ENCODE measurements at regions not wholly inside any gene's neighbourhood (a gene's known extent, or its start where the extent isn't known, plus 50 kb on each side); places are given as distances from the start of the nearest gene placed in this dataset.

DNA sequence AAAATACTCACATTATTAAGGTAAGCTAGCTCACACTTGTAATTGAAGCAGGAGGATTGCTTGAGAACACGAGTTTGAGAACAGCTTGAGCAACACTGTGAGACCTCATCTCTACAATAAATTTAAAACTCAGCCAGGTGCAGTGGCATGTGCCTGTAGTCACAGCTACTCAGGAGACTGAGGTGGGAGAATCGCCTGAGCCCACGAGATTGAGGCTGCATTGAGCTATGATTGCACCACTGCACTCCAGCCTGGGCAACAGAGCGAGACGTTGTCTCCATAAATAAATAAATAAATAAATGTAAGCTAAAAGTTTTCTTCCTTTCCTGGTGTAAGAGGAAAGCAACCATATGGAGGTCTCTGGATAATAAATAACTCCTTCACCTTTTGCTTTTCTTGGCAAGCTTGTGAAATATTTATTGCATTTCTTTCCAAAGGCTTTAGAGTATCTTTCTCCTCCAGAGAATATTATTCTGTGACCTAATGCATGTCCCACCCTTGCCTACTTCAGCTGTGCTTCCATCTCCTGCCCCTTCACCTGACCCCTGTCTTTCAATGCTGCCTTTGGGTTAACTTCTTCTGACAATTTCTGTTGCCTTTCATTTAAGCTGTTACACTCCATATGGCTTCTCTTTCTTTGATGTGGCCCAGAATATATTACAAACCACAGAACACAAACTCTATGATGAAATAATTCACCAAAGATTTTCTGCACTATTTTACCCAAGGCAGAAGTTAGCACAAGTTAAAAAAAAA lies 280.7 kb upstream of the RND3 start:
- TF ChIP-seq GATA3 (IDR thresholded peaks at IDR 0.05; ENCODE audit: low read depth, low read length): no peak
- no peak for TF ChIP-seq GATA2 (IDR thresholded peaks at IDR 0.05; ENCODE audit: low read depth, low read length)

DNA sequence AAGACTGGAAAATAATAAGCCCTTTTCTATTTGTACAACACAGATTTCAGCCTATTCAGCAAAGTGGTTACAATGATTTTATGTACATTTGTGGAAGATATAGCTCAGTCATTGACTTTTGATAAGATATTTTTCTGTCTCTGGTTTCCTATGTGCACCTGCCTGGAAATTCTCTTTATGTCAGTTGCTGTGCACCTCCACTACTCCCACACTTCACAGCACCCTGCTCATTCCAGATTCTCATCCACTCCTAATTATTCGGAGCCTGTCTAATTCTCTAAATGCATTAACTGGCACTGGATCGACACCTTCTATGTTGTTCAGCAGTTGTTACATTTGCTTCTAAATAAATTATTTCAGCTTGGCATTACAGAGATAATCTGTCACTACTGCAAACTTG lies 275.1 kb upstream of the RND3 start:
- no peak for TF ChIP-seq GATA2 (IDR thresholded peaks at IDR 0.05; ENCODE audit: low read depth, low read length)
- no peak for TF ChIP-seq GATA3 (IDR thresholded peaks at IDR 0.05; ENCODE audit: low read depth, low read length)

DNA sequence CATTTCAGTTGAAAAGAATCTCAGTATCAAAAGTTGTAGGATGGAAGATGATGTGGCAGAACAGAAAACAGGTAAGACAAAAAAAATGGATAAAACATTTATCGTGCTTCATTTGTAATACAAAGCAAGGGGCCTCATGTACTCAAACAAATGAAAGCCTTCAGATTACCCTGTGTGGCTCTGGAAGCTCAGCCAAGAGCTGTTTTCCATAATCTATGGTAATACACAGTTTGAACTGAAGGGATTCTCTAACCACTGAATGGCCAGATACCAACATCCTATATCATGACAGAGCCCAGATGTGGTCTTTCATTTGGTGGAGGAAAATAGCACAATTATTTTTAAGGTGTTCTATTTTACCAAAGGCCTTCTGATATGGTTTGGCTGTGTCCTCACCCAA lies 272.1 kb upstream of the RND3 start:
- TF ChIP-seq GATA2 (IDR thresholded peaks at IDR 0.05; ENCODE audit: low read depth, low read length): no peak
- TF ChIP-seq GATA3 (IDR thresholded peaks at IDR 0.05; ENCODE audit: low read depth, low read length): no peak

DNA sequence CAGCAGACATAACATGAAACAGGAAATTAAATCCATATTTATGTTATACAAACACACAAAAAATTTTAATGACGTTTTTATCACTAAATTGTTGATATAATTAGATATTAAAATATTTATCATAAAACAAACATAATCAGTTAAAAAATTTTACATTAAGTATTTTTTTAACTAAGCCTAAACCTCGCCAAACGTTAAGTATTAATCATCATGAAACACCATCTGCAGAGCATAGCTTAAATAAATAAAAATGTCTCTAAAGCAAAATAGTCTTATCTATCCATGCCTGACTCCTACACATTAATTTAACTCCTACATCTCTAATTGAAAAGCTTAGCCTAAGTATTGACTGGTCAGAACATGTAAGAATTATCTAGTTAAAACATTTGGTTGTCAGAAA lies 271.6 kb upstream of the RND3 start:
- TF ChIP-seq GATA3 (IDR thresholded peaks at IDR 0.05; ENCODE audit: low read depth, low read length) (no peak), GATA2 (IDR thresholded peaks at IDR 0.05; ENCODE audit: low read depth, low read length) (no peak)

DNA sequence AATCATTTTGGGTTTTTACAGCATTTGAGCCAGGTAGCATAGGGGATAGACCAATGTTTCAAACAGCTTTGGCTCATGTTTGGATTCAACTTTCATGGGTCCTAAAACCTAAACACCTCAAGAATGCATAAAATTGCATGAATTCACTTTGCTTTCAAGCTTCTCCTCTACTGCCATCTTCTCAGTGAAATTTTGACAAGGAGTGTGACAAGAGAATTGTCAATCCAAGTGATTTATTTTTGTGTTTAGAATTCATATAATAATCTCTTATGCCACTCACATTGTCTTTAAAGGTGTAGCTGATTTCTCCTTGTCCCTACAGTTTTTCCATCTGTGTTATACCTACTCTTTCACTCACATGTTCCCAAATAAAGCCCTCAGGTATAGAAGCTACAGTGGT lies 264.8 kb upstream of the RND3 start:
- TF ChIP-seq GATA2 (IDR thresholded peaks at IDR 0.05; ENCODE audit: low read depth, low read length) (no peak), GATA3 (IDR thresholded peaks at IDR 0.05; ENCODE audit: low read depth, low read length) (no peak; the same call in 1 of the 2 replicates)

DNA sequence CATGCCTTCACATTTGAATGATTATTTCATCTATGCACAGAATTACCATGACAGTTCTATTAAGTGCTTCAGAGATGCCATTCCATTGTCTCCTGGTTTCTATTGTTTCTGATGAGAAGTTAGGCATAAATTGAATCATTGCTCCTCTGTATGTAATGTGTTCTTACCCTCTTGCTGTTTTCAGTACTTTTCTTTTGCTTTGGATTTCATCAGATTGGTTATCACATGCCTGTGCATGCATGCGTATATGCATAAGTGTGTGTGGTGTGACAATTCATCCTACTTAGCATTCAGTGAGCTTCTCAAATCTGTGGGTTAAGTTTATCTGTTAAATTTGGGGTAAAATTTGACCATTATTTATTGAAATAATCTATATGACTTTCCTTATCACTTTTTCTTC lies 263.3 kb upstream of the RND3 start:
- no peak for TF ChIP-seq GATA3 (IDR thresholded peaks at IDR 0.05; ENCODE audit: low read depth, low read length)
- TF ChIP-seq GATA2 (IDR thresholded peaks at IDR 0.05; ENCODE audit: low read depth, low read length): no peak

DNA sequence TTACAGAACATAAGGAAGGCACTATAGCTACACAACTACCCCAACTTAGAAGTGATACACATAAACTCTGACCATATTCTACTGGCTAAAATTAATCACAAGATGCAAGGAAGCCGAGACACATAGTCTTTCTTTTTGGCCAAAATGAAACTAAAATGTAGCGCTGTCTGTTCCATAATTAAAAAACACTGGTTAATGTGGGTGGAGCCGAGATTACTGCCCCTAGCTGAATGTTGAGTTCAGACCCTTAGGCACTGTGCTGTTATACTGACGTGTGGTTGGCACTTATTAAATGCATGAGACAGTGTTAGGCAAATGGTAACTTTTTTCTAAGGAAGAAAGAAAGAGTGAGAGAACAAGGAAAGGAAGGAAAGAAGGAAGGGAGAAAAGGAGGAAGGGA lies 254.6 kb upstream of the RND3 start:
- TF ChIP-seq GATA3 (IDR thresholded peaks at IDR 0.05; ENCODE audit: low read depth, low read length) (no peak), GATA2 (IDR thresholded peaks at IDR 0.05; ENCODE audit: low read depth, low read length) (no peak)

DNA sequence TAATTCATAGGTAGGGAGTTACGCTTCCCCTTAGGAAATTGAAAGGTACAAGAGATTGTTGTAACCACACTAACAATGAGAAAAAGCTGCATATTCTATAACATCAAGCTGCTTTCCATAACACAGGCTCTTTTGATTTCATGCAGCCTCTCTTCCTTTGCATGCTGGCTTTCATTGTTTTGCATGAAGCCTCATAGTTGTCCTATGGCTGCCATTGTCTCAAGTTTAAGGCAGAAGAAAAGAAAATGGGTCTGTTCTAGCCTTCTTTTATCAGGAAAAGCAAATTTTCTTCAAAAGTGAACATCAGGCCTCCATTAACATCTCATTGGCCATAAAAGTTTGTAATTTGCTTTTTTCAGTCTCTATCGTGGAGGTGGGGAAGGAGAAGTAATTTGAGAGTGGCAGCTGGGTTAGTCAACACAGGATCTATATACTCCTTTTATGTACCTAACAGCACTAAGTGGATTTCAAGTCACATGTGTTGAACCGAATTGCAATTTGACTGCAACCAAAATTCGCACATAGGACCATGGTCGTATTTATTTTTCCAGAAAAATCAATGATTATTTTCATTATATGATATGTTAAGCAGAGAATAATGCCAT lies 248.5 kb upstream of the RND3 start:
- no peak for TF ChIP-seq GATA3 (IDR thresholded peaks at IDR 0.05; ENCODE audit: low read depth, low read length)

DNA sequence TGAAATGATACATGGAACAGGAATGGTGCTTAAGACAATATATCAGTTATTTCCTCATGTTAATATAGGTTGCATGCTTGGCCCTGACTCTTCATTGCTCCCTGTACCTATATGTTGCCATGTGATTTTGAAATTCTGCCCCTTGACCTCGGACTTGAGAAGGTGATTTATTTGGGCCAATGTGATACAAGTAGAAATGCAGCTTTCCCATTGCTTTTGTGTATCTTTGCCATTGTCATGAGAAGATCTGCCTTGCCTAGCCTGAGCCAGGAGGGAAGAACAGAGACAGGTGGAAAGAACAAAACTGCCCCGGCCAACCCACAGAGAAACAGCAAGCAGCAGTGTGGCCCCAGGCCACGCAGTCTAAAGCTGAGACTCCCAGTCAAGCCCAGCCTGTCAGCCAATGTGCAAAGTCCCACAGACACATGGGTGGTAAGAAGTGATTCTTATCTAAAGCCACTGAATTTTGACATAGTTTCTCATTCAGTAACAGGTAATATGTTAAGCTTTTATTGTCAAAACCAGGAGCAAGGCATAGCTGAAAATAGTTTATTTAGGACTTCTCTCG lies 245.7 kb upstream of the RND3 start:
- TF ChIP-seq GATA3 (IDR thresholded peaks at IDR 0.05; ENCODE audit: low read depth, low read length): no peak
- no peak for TF ChIP-seq GATA2 (IDR thresholded peaks at IDR 0.05; ENCODE audit: low read depth, low read length)

DNA sequence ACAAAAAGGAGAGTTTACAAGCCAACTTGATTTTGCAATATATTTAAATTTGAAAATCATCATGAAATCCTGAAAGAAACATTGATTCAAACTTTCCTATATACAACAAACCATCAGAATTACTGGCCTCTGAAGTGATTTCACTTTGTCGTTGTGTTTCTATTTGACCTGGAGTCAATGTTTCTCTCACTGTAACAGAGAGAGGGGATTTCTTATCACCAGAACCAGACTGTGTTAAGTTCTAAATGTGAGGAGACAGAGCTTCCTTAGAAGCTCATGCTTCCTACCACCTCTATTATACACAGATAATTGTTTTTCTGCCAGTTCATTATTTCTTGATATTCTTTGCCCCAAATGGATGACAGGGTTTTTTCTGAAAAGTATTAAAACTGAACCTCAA lies 245.0 kb upstream of the RND3 start:
- no peak for TF ChIP-seq GATA3 (IDR thresholded peaks at IDR 0.05; ENCODE audit: low read depth, low read length)
- TF ChIP-seq GATA2 (IDR thresholded peaks at IDR 0.05; ENCODE audit: low read depth, low read length): no peak

DNA sequence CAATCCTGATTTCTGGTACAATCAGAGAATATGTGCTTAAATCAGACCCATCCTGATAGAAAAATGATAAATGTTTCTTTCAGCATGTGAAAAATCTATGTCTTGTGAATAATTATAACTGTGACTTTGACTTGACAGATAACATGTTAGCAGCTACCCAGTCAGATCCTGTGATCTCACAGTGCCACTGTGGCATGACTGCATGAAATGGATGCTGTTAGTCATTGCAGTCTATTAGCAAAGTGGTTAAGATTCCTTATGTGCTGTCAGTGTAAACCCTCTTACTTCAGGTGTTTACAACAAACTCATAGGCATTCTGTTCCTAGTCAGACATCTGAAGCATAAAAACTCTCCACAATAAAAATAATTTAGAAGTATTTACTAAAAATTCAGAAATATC lies 244.6 kb upstream of the RND3 start:
- TF ChIP-seq GATA2 (IDR thresholded peaks at IDR 0.05; ENCODE audit: low read depth, low read length) (no peak), GATA3 (IDR thresholded peaks at IDR 0.05; ENCODE audit: low read depth, low read length) (no peak)

DNA sequence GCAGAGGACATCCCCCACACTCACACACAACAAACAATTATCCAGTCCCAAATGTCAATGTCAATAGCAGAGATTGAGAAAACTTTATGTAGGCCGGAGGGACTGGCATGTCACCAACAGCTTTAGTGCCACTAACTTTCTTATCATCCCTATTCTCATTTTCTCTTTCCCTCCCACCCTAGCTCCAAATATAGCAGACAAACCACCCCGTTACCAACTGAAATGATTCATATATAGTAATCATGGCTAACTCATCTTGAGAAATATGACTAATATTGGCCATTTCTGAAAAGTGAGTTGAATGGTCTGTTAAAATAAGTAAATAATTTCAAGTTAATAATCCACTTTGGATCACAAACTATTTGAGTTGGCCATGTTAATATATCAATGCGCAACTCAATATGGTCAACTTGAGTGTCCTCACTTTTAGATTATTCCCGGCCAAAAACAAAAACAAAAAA lies 242.1 kb upstream of the RND3 start:
- no peak for TF ChIP-seq GATA2 (IDR thresholded peaks at IDR 0.05; ENCODE audit: low read depth, low read length)
- no peak for TF ChIP-seq GATA3 (IDR thresholded peaks at IDR 0.05; ENCODE audit: low read depth, low read length)

DNA sequence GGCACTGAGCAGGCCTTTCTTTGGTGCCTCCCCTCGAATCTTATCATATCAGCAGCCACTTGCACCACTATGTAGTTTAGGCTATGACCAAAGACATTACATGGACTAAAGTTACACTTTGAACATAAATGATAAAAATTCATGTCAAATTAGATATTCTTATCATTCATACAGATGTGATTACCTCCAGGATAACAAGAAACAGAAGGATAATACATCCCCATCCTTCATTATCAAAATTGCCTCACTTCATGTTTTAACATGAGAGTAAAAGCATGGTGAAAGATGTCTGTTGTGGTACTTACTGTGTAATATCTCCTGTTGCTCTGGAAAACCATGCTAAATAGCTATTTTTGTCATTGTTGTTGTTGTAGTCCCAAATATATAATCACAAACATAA lies 230.8 kb upstream of the RND3 start:
- peak; percentile 59 for TF ChIP-seq GATA3 (IDR thresholded peaks at IDR 0.05; ENCODE audit: low read depth, low read length)
- TF ChIP-seq GATA2 (IDR thresholded peaks at IDR 0.05; ENCODE audit: low read depth, low read length): peak; percentile 35; the same call in 1 of the 2 replicates

DNA sequence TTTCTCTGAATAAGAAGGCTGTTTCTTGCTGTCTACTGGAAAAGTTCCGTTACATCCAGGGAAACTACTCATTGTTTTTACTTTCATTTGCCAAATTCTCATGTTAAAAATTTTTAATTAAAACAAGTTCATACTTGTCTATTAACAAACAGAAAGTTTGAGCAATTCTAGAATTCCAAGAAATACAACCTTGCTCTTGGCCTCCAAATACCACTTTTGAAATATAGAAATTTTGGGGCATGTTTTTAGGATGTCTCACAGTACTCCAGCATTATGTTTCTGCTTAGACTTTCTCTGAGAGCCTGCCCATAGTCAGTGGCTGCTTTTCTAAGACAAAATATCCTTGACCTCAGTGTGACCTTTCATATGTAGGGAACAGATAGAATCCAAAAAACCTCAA lies 228.7 kb upstream of the RND3 start:
- no peak for TF ChIP-seq GATA3 (IDR thresholded peaks at IDR 0.05; ENCODE audit: low read depth, low read length)
- TF ChIP-seq GATA2 (IDR thresholded peaks at IDR 0.05; ENCODE audit: low read depth, low read length): no peak

DNA sequence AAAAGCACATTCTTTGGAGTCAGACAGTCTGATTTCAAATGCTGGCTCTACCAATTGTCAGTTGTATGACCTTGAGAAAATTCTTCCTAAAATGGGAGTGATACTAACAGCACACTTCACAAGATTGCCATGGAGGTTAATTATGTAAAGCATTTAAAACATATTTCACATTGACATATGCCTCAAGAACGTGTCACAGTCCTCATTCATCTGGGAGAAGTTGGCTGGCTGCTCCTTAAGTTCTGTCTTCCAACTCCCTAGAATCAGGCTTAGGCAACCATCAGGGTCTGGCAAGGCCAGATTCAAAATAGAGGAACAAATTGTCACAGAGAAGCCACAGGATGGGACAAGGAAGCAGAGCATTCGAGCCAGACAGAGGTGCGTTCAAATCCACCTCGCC lies 228.0 kb upstream of the RND3 start:
- no peak for TF ChIP-seq GATA2 (IDR thresholded peaks at IDR 0.05; ENCODE audit: low read depth, low read length)
- no peak for TF ChIP-seq GATA3 (IDR thresholded peaks at IDR 0.05; ENCODE audit: low read depth, low read length)

Data from SH-SY5Y (cell line).